Breast epithelium (tissue), 3 donors: ENCODE measurements at regions not wholly inside any gene's neighbourhood (a gene's known extent, or its start where the extent isn't known, plus 50 kb on each side); places are given as distances from the start of the nearest gene placed in this dataset.

Experiments used
- POLR2A ChIP-seq: fragments of 450-650 bp; IDR thresholded peaks from one replicate; pipeline ENCODE4 v1.6.1; 2016; ENCODE audit warnings: antibody characterized with exemption, mild to moderate bottlenecking, moderate library complexity
- POLR2AphosphoS5 ChIP-seq, 3 donors: sonication (generic); formaldehyde crosslinking; IDR thresholded peaks; one replicate each; pipeline ENCODE4 v1.6.1; 2017; ENCODE audit warnings: antibody characterized with exemption in 3 of 3
- TF ChIP-seq, protein P1 (sequence below), 3 donors: fragments of 450-650 bp; IDR thresholded peaks; one replicate each; pipeline ENCODE4 v1.5.1; 2016 to 2017; ENCODE audit warnings: antibody characterized with exemption in 3 of 3, mild to moderate bottlenecking in 3 of 3, moderate library complexity in 3 of 3

DNA sequence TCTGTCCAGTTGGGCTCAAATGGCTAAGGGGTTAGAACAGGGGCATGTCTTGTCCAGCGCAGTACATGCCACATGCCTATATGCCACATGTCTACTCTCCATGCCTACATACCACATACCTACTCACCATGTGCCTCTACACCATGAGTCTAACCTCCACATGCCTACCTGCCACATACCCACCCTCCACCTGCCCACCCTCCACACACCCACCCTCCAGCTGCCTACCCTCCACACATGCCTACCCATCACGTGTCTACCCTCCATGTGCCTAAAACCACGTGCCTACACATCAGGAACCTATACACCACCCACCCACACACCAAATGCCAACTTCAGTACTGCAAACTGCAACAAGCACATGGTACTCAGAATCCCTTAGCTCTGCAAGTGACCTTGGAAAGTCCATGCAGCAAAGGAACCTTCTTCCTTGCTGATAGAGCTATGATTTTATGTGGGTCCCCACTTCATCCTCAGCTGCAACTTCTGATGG lies 113.0 kb upstream of the CST7 start:
- TF ChIP-seq, protein P1, sequence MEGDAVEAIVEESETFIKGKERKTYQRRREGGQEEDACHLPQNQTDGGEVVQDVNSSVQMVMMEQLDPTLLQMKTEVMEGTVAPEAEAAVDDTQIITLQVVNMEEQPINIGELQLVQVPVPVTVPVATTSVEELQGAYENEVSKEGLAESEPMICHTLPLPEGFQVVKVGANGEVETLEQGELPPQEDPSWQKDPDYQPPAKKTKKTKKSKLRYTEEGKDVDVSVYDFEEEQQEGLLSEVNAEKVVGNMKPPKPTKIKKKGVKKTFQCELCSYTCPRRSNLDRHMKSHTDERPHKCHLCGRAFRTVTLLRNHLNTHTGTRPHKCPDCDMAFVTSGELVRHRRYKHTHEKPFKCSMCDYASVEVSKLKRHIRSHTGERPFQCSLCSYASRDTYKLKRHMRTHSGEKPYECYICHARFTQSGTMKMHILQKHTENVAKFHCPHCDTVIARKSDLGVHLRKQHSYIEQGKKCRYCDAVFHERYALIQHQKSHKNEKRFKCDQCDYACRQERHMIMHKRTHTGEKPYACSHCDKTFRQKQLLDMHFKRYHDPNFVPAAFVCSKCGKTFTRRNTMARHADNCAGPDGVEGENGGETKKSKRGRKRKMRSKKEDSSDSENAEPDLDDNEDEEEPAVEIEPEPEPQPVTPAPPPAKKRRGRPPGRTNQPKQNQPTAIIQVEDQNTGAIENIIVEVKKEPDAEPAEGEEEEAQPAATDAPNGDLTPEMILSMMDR (IDR thresholded peaks at IDR 0.05), result no peak
- TF ChIP-seq POLR2AphosphoS5 (IDR thresholded peaks at IDR 0.05), result no peak
- no peak for TF ChIP-seq POLR2A
